ENCODE measurements at regions not wholly inside any gene's neighbourhood (a gene's known extent, or its start where the extent isn't known, plus 50 kb on each side); places are given as distances from the start of the nearest gene placed in this dataset.

DNA sequence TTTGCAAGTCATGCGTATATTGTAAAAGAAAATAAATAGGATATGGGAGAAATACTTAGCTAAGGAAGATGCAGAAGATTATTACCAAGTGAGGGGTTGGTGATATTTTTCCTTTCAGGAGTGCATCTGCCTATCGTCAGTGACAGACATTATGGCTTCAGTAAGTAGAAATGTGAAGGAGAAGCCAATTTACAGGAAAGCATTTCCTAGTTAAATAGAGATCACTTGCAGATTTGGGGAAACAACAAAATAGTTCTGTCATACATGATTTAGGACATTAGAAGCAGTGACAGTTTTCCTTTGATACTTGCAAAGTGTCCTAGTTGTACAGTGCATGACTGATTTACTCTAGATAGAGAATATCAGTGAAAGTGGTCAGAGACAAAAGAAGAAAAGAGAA is 747.8 kb upstream of the KLHL1 start:
- no peak for DNase-seq
- H3K79me2 ChIP-seq (ENCODE audit: low read depth) = no peaks in the 10 kb centered on the region
- ChIA-PET POLR2A (ENCODE audit: unreplicated experiment) (no interaction called here), CTCF (no interaction called here)
- H3K9me2 ChIP-seq (ENCODE audit: insufficient read depth) = no peaks in the 10 kb centered on the region
- no peak overlapping the region for H3K4me3 ChIP-seq
- intact Hi-C loops (cut with micrococcal nuclease; ENCODE audit: unreplicated experiment) = no loop called here
- no peaks in the 10 kb centered on the region for H3F3A ChIP-seq (ENCODE audit: insufficient read depth, low read depth)
- no peaks in the 10 kb centered on the region for H4K20me1 ChIP-seq (ENCODE audit: insufficient read depth)
- no peak overlapping the region for H3K4me2 ChIP-seq
- TF ChIP-seq EZH2 (IDR thresholded peaks at IDR 0.05; ENCODE audit: low read depth) = no peak
- TF ChIP-seq CTCF (conservative IDR thresholded peaks at IDR 0.05) = no peak
- no peaks in the 10 kb centered on the region for H3K27me3 ChIP-seq (ENCODE audit: insufficient read depth, low read depth)
- no peak overlapping the region for H2AFZ ChIP-seq
- H3K36me3 ChIP-seq (ENCODE audit: low read depth) = no peaks in the 10 kb centered on the region
- no peaks in the 10 kb centered on the region for H3K9me3 ChIP-seq (ENCODE audit: insufficient read depth, low read depth)
- no TSS peak for BruUV-seq (replicated peaks)
- no peak overlapping the region for H3K27ac ChIP-seq
- no peaks in the 10 kb centered on the region for H3K4me1 ChIP-seq (replicated peaks; ENCODE audit: insufficient read depth)

GRCh38 chr13:70849222-70849621 is 741.0 kb upstream of the KLHL1 start:
- Histone ChIP-seq H3K36me3 (ENCODE audit: low read depth) (no peaks in the 10 kb centered on the region), H2AFZ (no peak overlapping the region), H3F3A (ENCODE audit: insufficient read depth, low read depth) (no peaks in the 10 kb centered on the region), H3K9me3 (ENCODE audit: insufficient read depth, low read depth) (no peaks in the 10 kb centered on the region), H3K9me2 (ENCODE audit: insufficient read depth) (no peaks in the 10 kb centered on the region), H3K4me2 (no peak overlapping the region), H3K4me3 (no peak overlapping the region), H3K79me2 (ENCODE audit: low read depth) (no peaks in the 10 kb centered on the region), H3K27me3 (ENCODE audit: insufficient read depth, low read depth) (no peaks in the 10 kb centered on the region), H4K20me1 (ENCODE audit: insufficient read depth) (no peaks in the 10 kb centered on the region), H3K4me1 (replicated peaks; ENCODE audit: insufficient read depth) (no peaks in the 10 kb centered on the region), H3K27ac (no peak overlapping the region)
- BruUV-seq (replicated peaks) = no TSS peak
- CTCF ChIA-PET = no interaction called here
- TF ChIP-seq EZH2 (IDR thresholded peaks at IDR 0.05; ENCODE audit: low read depth) (no peak), CTCF (conservative IDR thresholded peaks at IDR 0.05) (no peak)
- POLR2A ChIA-PET (ENCODE audit: unreplicated experiment) = no interaction called here
- intact Hi-C loops (cut with micrococcal nuclease; ENCODE audit: unreplicated experiment) = no loop called here
- no peak for DNase-seq

- no peak overlapping the region for H3K4me2 ChIP-seq
- H3K27me3 ChIP-seq (ENCODE audit: insufficient read depth, low read depth) = no peaks in the 10 kb centered on the region
- H3K36me3 ChIP-seq (ENCODE audit: low read depth) = no peaks in the 10 kb centered on the region
- no peaks in the 10 kb centered on the region for H3K79me2 ChIP-seq (ENCODE audit: low read depth)
- no peak overlapping the region for H3K4me3 ChIP-seq
- TF ChIP-seq CTCF (conservative IDR thresholded peaks at IDR 0.05) (no peak), EZH2 (IDR thresholded peaks at IDR 0.05; ENCODE audit: low read depth) (no peak)
- POLR2A ChIA-PET (ENCODE audit: unreplicated experiment) = no interaction called here
- CTCF ChIA-PET = no interaction called here
- no peaks in the 10 kb centered on the region for H3K9me3 ChIP-seq (ENCODE audit: insufficient read depth, low read depth)
- H2AFZ ChIP-seq = no peak overlapping the region
- no TSS peak for BruUV-seq (replicated peaks)
- no peaks in the 10 kb centered on the region for H3K4me1 ChIP-seq (replicated peaks; ENCODE audit: insufficient read depth)
- intact Hi-C loops (cut with micrococcal nuclease; ENCODE audit: unreplicated experiment) = no loop called here
- no peaks in the 10 kb centered on the region for H4K20me1 ChIP-seq (ENCODE audit: insufficient read depth)
- no peak overlapping the region for H3K27ac ChIP-seq
- no peaks in the 10 kb centered on the region for H3K9me2 ChIP-seq (ENCODE audit: insufficient read depth)
- H3F3A ChIP-seq (ENCODE audit: insufficient read depth, low read depth) = no peaks in the 10 kb centered on the region
- no peak for DNase-seq
Measured at GRCh38 chr13:70844391-70845108, 736.3 kb upstream of the KLHL1 start.

Measured in PC-9 (cell line).